CD14-positive monocyte (primary cell): ENCODE measurements at regions not wholly inside any gene's neighbourhood (a gene's known extent, or its start where the extent isn't known, plus 50 kb on each side); places are given as distances from the start of the nearest gene placed in this dataset.

ENCODE experiments used
- DNase-seq, 3 donors: peaks; one replicate each; pipeline ENCODE4 v3.0.0-alpha.2; 2011 to 2022
- H2AFZ ChIP-seq: 2 replicates; pipeline ENCODE4 v1.6.0; 2012; ENCODE audit warnings: mild to moderate bottlenecking, low read depth, low read length, inconsistent platforms; ENCODE audit not compliant: insufficient read depth, poor library complexity, severe bottlenecking
- H3K27ac ChIP-seq, 2 donors: 1 replicate in 1 of 2; 2 replicates in 1 of 2; pipeline ENCODE4 v1.5.1; 2012 to 2013; ENCODE audit warnings: low read length in 2 of 2, control low read depth in 1 of 2, inconsistent platforms in 1 of 2, low read depth in 1 of 2, mild to moderate bottlenecking in 1 of 2
- H3K27me3 ChIP-seq, 2 donors: one replicate each; pipeline versions ENCODE4 v1.6.0 to v1.6.1; 2011 to 2013; ENCODE audit warnings: low read length in 2 of 2; ENCODE audit not compliant: control insufficient read depth in 2 of 2, insufficient read depth in 2 of 2
- H3K36me3 ChIP-seq, 2 donors: replicated peaks in 1 of 2; 1 replicate in 1 of 2; 2 replicates in 1 of 2; pipeline versions ENCODE4 v1.5.1 to v1.6.1; 2012 to 2013; ENCODE audit warnings: low read length in 2 of 2, control low read depth in 1 of 2, inconsistent platforms in 1 of 2, mild to moderate bottlenecking in 1 of 2; ENCODE audit not compliant: insufficient read depth in 2 of 2, control insufficient read depth in 1 of 2
- H3K4me1 ChIP-seq, 2 donors: 1 replicate in 1 of 2; 2 replicates in 1 of 2; pipeline versions ENCODE4 v1.5.1 to v1.6.1; 2012 to 2013; ENCODE audit warnings: low read length in 2 of 2, control low read depth in 1 of 2, inconsistent platforms in 1 of 2, mild to moderate bottlenecking in 1 of 2, moderate library complexity in 1 of 2; ENCODE audit not compliant: insufficient read depth in 2 of 2, control insufficient read depth in 1 of 2
- H3K4me2 ChIP-seq: replicated peaks from 2 replicates; pipeline ENCODE3; 2012; ENCODE audit warnings: low read length, moderate library complexity, mild to moderate bottlenecking; ENCODE audit not compliant: poor library complexity, severe bottlenecking; ENCODE audit errors: extremely low read depth
- H3K4me3 ChIP-seq, 3 experiments: fragments of 200-600 bp in 1 of 3; sonication (generic) in 1 of 3; replicated peaks in 1 of 3; 1 replicate in 2 of 3; 2 replicates in 1 of 3; pipeline ENCODE4 v1.5.1; 2011 to 2013; ENCODE audit warnings: low read length in 3 of 3, mild to moderate bottlenecking in 3 of 3, control low read depth in 2 of 3, low read depth in 2 of 3, inconsistent platforms in 1 of 3, moderate library complexity in 1 of 3
- H3K79me2 ChIP-seq: 2 replicates; pipeline ENCODE4 v1.6.0; 2012; ENCODE audit warnings: mild to moderate bottlenecking, control low read depth, inconsistent platforms, low read length, moderate library complexity; ENCODE audit not compliant: insufficient read depth
- H3K9ac ChIP-seq: 2 replicates; pipeline ENCODE4 v1.6.0; 2017; ENCODE audit warnings: low read length, mild to moderate bottlenecking; ENCODE audit not compliant: insufficient read depth, poor library complexity, severe bottlenecking
- H3K9me3 ChIP-seq, 2 donors: replicated peaks in 1 of 2; 1 replicate in 1 of 2; 2 replicates in 1 of 2; pipeline versions ENCODE4 v1.5.1 to v1.6.1; 2012 to 2013; ENCODE audit warnings: low read length in 2 of 2, control low read depth in 1 of 2; ENCODE audit not compliant: control insufficient read depth in 1 of 2, insufficient read depth in 1 of 2
- H4K20me1 ChIP-seq: 2 replicates; pipeline ENCODE4 v1.6.0; 2012; ENCODE audit warnings: mild to moderate bottlenecking, low read length, control low read depth, moderate library complexity; ENCODE audit not compliant: insufficient read depth
- H3K27ac Mint-ChIP-seq, 7 donors: one replicate each; pipeline ENCODE4 v1.8.0; 2020; ENCODE audit warnings: mild to moderate bottlenecking in 7 of 7, mixed read lengths in 7 of 7, moderate library complexity in 6 of 7, inconsistent platforms in 2 of 7
- H3K27me3 Mint-ChIP-seq, 3 donors: one replicate each; pipeline ENCODE4 v1.8.0; 2021 to 2022; ENCODE audit warnings: low read depth in 3 of 3, mild to moderate bottlenecking in 3 of 3, mixed read lengths in 3 of 3, moderate library complexity in 3 of 3, inconsistent platforms in 1 of 3
- H3K36me3 Mint-ChIP-seq, 2 donors: one replicate each; pipeline ENCODE4 v1.8.0; 2020; ENCODE audit warnings: mixed read lengths in 2 of 2, inconsistent platforms in 1 of 2, mild to moderate bottlenecking in 1 of 2
- H3K4me1 Mint-ChIP-seq: one replicate; pipeline ENCODE4 v1.8.0; 2020; ENCODE audit warnings: mild to moderate bottlenecking, mixed read lengths
- H3K4me3 Mint-ChIP-seq, 2 donors: one replicate each; pipeline ENCODE4 v1.8.0; 2020; ENCODE audit warnings: mild to moderate bottlenecking in 2 of 2, mixed read lengths in 2 of 2, moderate library complexity in 1 of 2
- H3K9me3 Mint-ChIP-seq, 7 donors: one replicate each; pipeline ENCODE4 v1.8.0; 2020 to 2022; ENCODE audit warnings: mixed read lengths in 7 of 7, mild to moderate bottlenecking in 6 of 7, moderate library complexity in 6 of 7, inconsistent platforms in 2 of 7
- CTCF ChIP-seq: fragments of 200-600 bp; IDR thresholded peaks from one replicate; pipeline ENCODE4 v1.8.0; 2022; ENCODE audit warnings: antibody characterized with exemption, mild to moderate bottlenecking
- WGBS: methylation state at CpG from one replicate; pipeline ENCODE4 v1.1.5; 2013; ENCODE audit warnings: missing lambda C conversion rate; ENCODE audit not compliant: insufficient coverage; 5-methylcytosine and 5-hydroxymethylcytosine counted together
- intact Hi-C, 2 donors: fragments of 100-400 bp; cut with micrococcal nuclease; formaldehyde crosslinking; loops; one replicate each; pipeline versions ENCODE4 v1.15.0 to v1.15.1; 2023

GRCh38 chr16:55947366-55947765 is 72.2 kb upstream of the CES5A start:
- no peak for DNase-seq
- H3K9me3 Mint-ChIP-seq = peaks cover 0 to 8% (median 2%) of the 10 kb centered on the region in 7 donors
- Histone ChIP-seq H3K79me2 (no peaks in the 10 kb centered on the region), H3K27me3 (peaks cover 0 to 3% of the 10 kb centered on the region in 2 donors), H3K9ac (no peak overlapping the region), H3K4me2 (no peak overlapping the region), H2AFZ (no peak overlapping the region), H3K9me3 (no peaks in the 10 kb centered on the region), H3K36me3 (no peaks in the 10 kb centered on the region), H3K27ac (no peak overlapping the region), H4K20me1 (no peaks in the 10 kb centered on the region), H3K4me1 (no peaks in the 10 kb centered on the region), H3K4me3 (no peak overlapping the region)
- no peaks in the 10 kb centered on the region for H3K4me1 Mint-ChIP-seq
- WGBS = 88% methylated on average over 1 of the region's 1 CpG
- no peak overlapping the region for H3K4me3 Mint-ChIP-seq
- H3K27me3 Mint-ChIP-seq = peaks cover 2 to 14% (median 8%) of the 10 kb centered on the region in 3 donors
- no peak overlapping the region for H3K27ac Mint-ChIP-seq
- intact Hi-C loops = no loop called here
- no peak for TF ChIP-seq CTCF
- H3K36me3 Mint-ChIP-seq = no peaks in the 10 kb centered on the region

DNA sequence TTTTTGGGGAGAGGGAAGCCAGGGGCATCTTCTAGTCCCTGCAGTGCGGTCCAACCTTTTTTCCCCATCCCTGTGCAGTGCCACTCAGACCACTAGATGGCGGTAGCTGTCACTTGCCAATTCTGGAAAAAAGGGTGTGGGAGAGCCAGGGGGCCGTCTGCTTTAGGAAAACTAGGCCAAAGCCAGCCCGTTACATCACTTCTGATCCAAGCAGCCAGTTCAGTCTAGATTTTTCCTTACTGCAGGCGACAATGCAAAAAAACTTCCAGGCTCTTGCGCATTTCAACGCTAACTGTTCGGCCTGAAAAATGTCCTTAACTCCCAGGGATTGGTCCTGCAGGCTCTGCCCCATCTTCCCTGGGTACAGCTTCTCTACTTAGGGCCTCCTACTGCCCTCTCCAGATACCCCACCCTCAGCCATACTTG is 69.2 kb upstream of the CES5A start:
- peak; percentile 93 for TF ChIP-seq CTCF
- Histone ChIP-seq H3K4me2 (no peak overlapping the region), H3K27ac (no peak overlapping the region), H3K27me3 (peaks cover 0 to 4% of the 10 kb centered on the region in 2 donors), H3K79me2 (no peaks in the 10 kb centered on the region), H2AFZ (no peak overlapping the region), H3K9me3 (no peaks in the 10 kb centered on the region), H3K4me1 (no peaks in the 10 kb centered on the region), H3K36me3 (no peaks in the 10 kb centered on the region), H4K20me1 (no peaks in the 10 kb centered on the region), H3K9ac (no peak overlapping the region), H3K4me3 (no peak overlapping the region)
- H3K27me3 Mint-ChIP-seq = peaks cover 2 to 19% (median 10%) of the 10 kb centered on the region in 3 donors
- H3K36me3 Mint-ChIP-seq = no peaks in the 10 kb centered on the region
- no peaks in the 10 kb centered on the region for H3K4me1 Mint-ChIP-seq
- peaks cover 0 to 5% (median 0%) of the 10 kb centered on the region in 7 donors for H3K9me3 Mint-ChIP-seq
- 47% methylated on average over 8 of the region's 8 CpGs for WGBS
- peak; percentile 15 to 39 (median 18) for DNase-seq
- intact Hi-C loops = loop anchor here (1.0 to 2.0 kb wide), 2 partner anchors 374 kb away; no protein-coding TSS in a partner anchor
- H3K4me3 Mint-ChIP-seq = no peak overlapping the region
- no peak overlapping the region for H3K27ac Mint-ChIP-seq
